DOHH2 (cell line): ENCODE measurements at regions not wholly inside any gene's neighbourhood (a gene's known extent, or its start where the extent isn't known, plus 50 kb on each side); places are given as distances from the start of the nearest gene placed in this dataset.

Experiments used
- H3F3A ChIP-seq: fragments of 200-600 bp; sonication (generic), shearing (Covaris generic); 2 replicates; pipeline ENCODE4 v1.6.0; 2016; ENCODE audit warnings: antibody characterized with exemption, mild to moderate bottlenecking; ENCODE audit not compliant: control insufficient read depth, insufficient read depth
- H3K27ac ChIP-seq: fragments of 200-600 bp; sonication (generic); 2 replicates; pipeline ENCODE4 v1.5.1; 2014; ENCODE audit warnings: low read depth, mild to moderate bottlenecking, low read length, moderate library complexity
- H3K27me3 ChIP-seq: fragments of 200-600 bp; sonication (generic); 2 replicates; pipeline ENCODE4 v1.6.1; 2014; ENCODE audit warnings: mild to moderate bottlenecking, low read length, mixed read lengths; ENCODE audit not compliant: control insufficient read depth
- H3K36me3 ChIP-seq: fragments of 200-600 bp; sonication (generic); 2 replicates; pipeline ENCODE4 v1.6.1; 2014; ENCODE audit warnings: mild to moderate bottlenecking, low read length, moderate library complexity, mixed read lengths; ENCODE audit not compliant: control insufficient read depth
- H3K4me1 ChIP-seq: fragments of 200-600 bp; sonication (generic); 2 replicates; pipeline ENCODE4 v1.6.1; 2014; ENCODE audit warnings: mild to moderate bottlenecking, low read length, mixed read lengths; ENCODE audit not compliant: control insufficient read depth
- H3K4me2 ChIP-seq: fragments of 200-600 bp; sonication (generic); 2 replicates; pipeline ENCODE4 v1.6.0; 2014; ENCODE audit warnings: mild to moderate bottlenecking, low read length, moderate library complexity
- H3K4me3 ChIP-seq: fragments of 200-600 bp; sonication (generic); 2 replicates; pipeline ENCODE4 v1.5.1; 2014; ENCODE audit warnings: mild to moderate bottlenecking, low read length, mixed read lengths
- H3K79me2 ChIP-seq: fragments of 200-600 bp; sonication (generic); 2 replicates; pipeline ENCODE4 v1.6.1; 2014; ENCODE audit warnings: mild to moderate bottlenecking, low read length, mixed read lengths; ENCODE audit not compliant: control insufficient read depth
- H3K9me2 ChIP-seq: fragments of 200-600 bp; sonication (generic); replicated peaks from 2 replicates; pipeline ENCODE4 v1.6.1; 2014; ENCODE audit warnings: mild to moderate bottlenecking, low read length, mixed read lengths; ENCODE audit not compliant: control insufficient read depth
- H3K9me3 ChIP-seq: fragments of 200-600 bp; sonication (generic); 2 replicates; pipeline ENCODE4 v1.6.1; 2014; ENCODE audit warnings: antibody characterized with exemption, low read length, mixed read lengths; ENCODE audit not compliant: control insufficient read depth, insufficient read depth
- H4K20me1 ChIP-seq: fragments of 200-600 bp; sonication (generic); 2 replicates; pipeline ENCODE4 v1.6.0; 2014; ENCODE audit warnings: low read depth, mild to moderate bottlenecking, antibody characterized with exemption, low read length, moderate library complexity; ENCODE audit not compliant: control insufficient read depth, insufficient read depth
- CTCF ChIP-seq: fragments of 200-600 bp; sonication (generic); IDR thresholded peaks from one replicate; pipeline ENCODE4 v1.5.1; 2014; ENCODE audit warnings: antibody characterized with exemption, mild to moderate bottlenecking, low read depth, low read length; ENCODE audit not compliant: poor library complexity, severe bottlenecking
- EZH2phosphoT487 ChIP-seq: fragments of 200-600 bp; sonication (generic); IDR thresholded peaks from 2 replicates; pipeline ENCODE4 v1.6.1; 2017; ENCODE audit warnings: borderline replicate concordance, mild to moderate bottlenecking, antibody characterized with exemption, low read length, moderate library complexity, mixed read lengths

GRCh38 chr9:88037285-88037845 is 63.0 kb upstream of the CDK20 start:
- no peaks in the 10 kb centered on the region for H4K20me1 ChIP-seq
- no peaks in the 10 kb centered on the region for H3K79me2 ChIP-seq
- H3K27ac ChIP-seq = no peak overlapping the region
- H3K9me2 ChIP-seq = no peaks in the 10 kb centered on the region
- no peaks in the 10 kb centered on the region for H3K4me1 ChIP-seq
- H3K4me2 ChIP-seq = no peak overlapping the region
- H3K27me3 ChIP-seq = no peaks in the 10 kb centered on the region
- TF ChIP-seq EZH2phosphoT487 (no peak), CTCF (no peak)
- H3K9me3 ChIP-seq = peaks cover 12% of the 10 kb centered on the region
- H3F3A ChIP-seq = no peaks in the 10 kb centered on the region
- H3K36me3 ChIP-seq = no peaks in the 10 kb centered on the region
- H3K4me3 ChIP-seq = no peak overlapping the region

- H3K27me3 ChIP-seq = no peaks in the 10 kb centered on the region
- no peaks in the 10 kb centered on the region for H3K79me2 ChIP-seq
- H3K27ac ChIP-seq = no peak overlapping the region
- H3K4me1 ChIP-seq = no peaks in the 10 kb centered on the region
- no peak overlapping the region for H3K4me3 ChIP-seq
- H3K9me2 ChIP-seq = no peaks in the 10 kb centered on the region
- H3K9me3 ChIP-seq = peaks cover 12% of the 10 kb centered on the region
- TF ChIP-seq CTCF (no peak), EZH2phosphoT487 (no peak)
- no peaks in the 10 kb centered on the region for H4K20me1 ChIP-seq
- no peaks in the 10 kb centered on the region for H3F3A ChIP-seq
- H3K4me2 ChIP-seq = no peak overlapping the region
- no peaks in the 10 kb centered on the region for H3K36me3 ChIP-seq
Measured at GRCh38 chr9:88034964-88035363, 60.6 kb upstream of the CDK20 start.

GRCh38 chr9:88033359-88033702 is 59.0 kb upstream of the CDK20 start:
- Histone ChIP-seq H3K9me2 (no peaks in the 10 kb centered on the region), H3K4me3 (no peak overlapping the region), H3K36me3 (no peaks in the 10 kb centered on the region), H3K27ac (no peak overlapping the region), H3K4me2 (no peak overlapping the region), H3K4me1 (no peaks in the 10 kb centered on the region), H4K20me1 (no peaks in the 10 kb centered on the region), H3K27me3 (no peaks in the 10 kb centered on the region), H3F3A (no peaks in the 10 kb centered on the region), H3K79me2 (no peaks in the 10 kb centered on the region), H3K9me3 (peaks cover 12% of the 10 kb centered on the region)
- TF ChIP-seq EZH2phosphoT487 (no peak), CTCF (no peak)

- no peaks in the 10 kb centered on the region for H3K79me2 ChIP-seq
- H4K20me1 ChIP-seq = no peaks in the 10 kb centered on the region
- H3K27ac ChIP-seq = no peak overlapping the region
- TF ChIP-seq CTCF (no peak), EZH2phosphoT487 (no peak)
- no peaks in the 10 kb centered on the region for H3K36me3 ChIP-seq
- no peaks in the 10 kb centered on the region for H3F3A ChIP-seq
- no peaks in the 10 kb centered on the region for H3K4me1 ChIP-seq
- no peaks in the 10 kb centered on the region for H3K27me3 ChIP-seq
- H3K4me2 ChIP-seq = no peak overlapping the region
- H3K4me3 ChIP-seq = no peak overlapping the region
- H3K9me3 ChIP-seq = no peaks in the 10 kb centered on the region; the same call in 1 of the 2 replicates
- H3K9me2 ChIP-seq = no peaks in the 10 kb centered on the region
Measured at GRCh38 chr9:88028338-88028737, 54.0 kb upstream of the CDK20 start.
